H9 (cell line): ENCODE measurements at regions not wholly inside any gene's neighbourhood (a gene's known extent, or its start where the extent isn't known, plus 50 kb on each side); places are given as distances from the start of the nearest gene placed in this dataset.

Experiments used
- DNase-seq: peaks from one replicate; pipeline ENCODE4 v3.0.0-alpha.2; 2017
- H2AFZ ChIP-seq: one replicate; pipeline ENCODE4 v1.6.1; 2013; ENCODE audit warnings: mild to moderate bottlenecking, low read length, control low read depth, moderate library complexity
- H2AK5ac ChIP-seq: 2 replicates; pipeline ENCODE4 v1.6.1; 2013; ENCODE audit warnings: low read length, control low read depth, mixed read lengths; ENCODE audit not compliant: insufficient read length
- H2BK120ac ChIP-seq: one replicate; pipeline ENCODE4 v1.6.1; 2013; ENCODE audit warnings: low read depth, mild to moderate bottlenecking, low read length, control low read depth, inconsistent platforms; ENCODE audit not compliant: poor library complexity, severe bottlenecking
- H2BK12ac ChIP-seq: 2 replicates; pipeline ENCODE4 v1.6.1; 2013; ENCODE audit warnings: low read length, control low read depth, mixed read lengths, low read depth; ENCODE audit not compliant: insufficient read length
- H2BK15ac ChIP-seq: 2 replicates; pipeline ENCODE4 v1.6.1; 2013; ENCODE audit warnings: low read depth, low read length, control low read depth
- H2BK20ac ChIP-seq: one replicate; pipeline ENCODE4 v1.6.1; 2013; ENCODE audit warnings: low read depth, mild to moderate bottlenecking, low read length, control low read depth, inconsistent platforms; ENCODE audit not compliant: poor library complexity, severe bottlenecking
- H2BK5ac ChIP-seq: 2 replicates; pipeline ENCODE4 v1.6.1; 2013; ENCODE audit warnings: low read length, control low read depth, mixed read lengths; ENCODE audit not compliant: insufficient read length
- H3K14ac ChIP-seq: 2 replicates; pipeline ENCODE4 v1.6.1; 2013; ENCODE audit warnings: low read length, control low read depth; ENCODE audit not compliant: insufficient read depth
- H3K18ac ChIP-seq: 2 replicates; pipeline ENCODE4 v1.6.1; 2013; ENCODE audit warnings: low read depth, mild to moderate bottlenecking, mixed read lengths, low read length, control low read depth; ENCODE audit not compliant: insufficient read length
- H3K23ac ChIP-seq: 2 replicates; pipeline ENCODE4 v1.6.1; 2013; ENCODE audit warnings: low read length, control low read depth, mixed read lengths, low read depth; ENCODE audit not compliant: insufficient read length
- H3K23me2 ChIP-seq: 2 replicates; pipeline ENCODE4 v1.6.1; 2013; ENCODE audit warnings: low read depth, mild to moderate bottlenecking, mixed read lengths, low read length, control low read depth; ENCODE audit not compliant: insufficient read length, poor library complexity, severe bottlenecking
- H3K27ac ChIP-seq: 2 replicates; pipeline ENCODE4 v1.5.1; 2013; ENCODE audit warnings: low read length, control low read depth, mixed read lengths, low read depth; ENCODE audit not compliant: insufficient read length
- H3K27me3 ChIP-seq: 2 replicates; pipeline ENCODE4 v1.6.1; 2013; ENCODE audit warnings: low read length, control low read depth, inconsistent platforms; ENCODE audit not compliant: insufficient read depth
- H3K4ac ChIP-seq: 2 replicates; pipeline ENCODE4 v1.6.1; 2013; ENCODE audit warnings: low read depth, mild to moderate bottlenecking, control low read depth, inconsistent platforms, low read length, moderate library complexity
- H3K4me1 ChIP-seq: 2 replicates; pipeline ENCODE4 v1.6.1; 2013; ENCODE audit warnings: low read length, control low read depth, inconsistent platforms; ENCODE audit not compliant: insufficient read depth
- H3K4me2 ChIP-seq: 2 replicates; pipeline ENCODE4 v1.6.1; 2013; ENCODE audit warnings: low read length, control low read depth, mixed read lengths; ENCODE audit not compliant: insufficient read length, insufficient read depth
- H3K56ac ChIP-seq: 2 replicates; pipeline ENCODE4 v1.6.1; 2013; ENCODE audit warnings: low read depth, mild to moderate bottlenecking, mixed read lengths, low read length, control low read depth; ENCODE audit not compliant: insufficient read length
- H3K79me1 ChIP-seq: 2 replicates; pipeline ENCODE4 v1.6.1; 2013; ENCODE audit warnings: low read depth, mild to moderate bottlenecking, moderate library complexity, low read length, control low read depth, inconsistent platforms; ENCODE audit not compliant: insufficient read depth, poor library complexity, severe bottlenecking
- H3K79me2 ChIP-seq: 2 replicates; pipeline ENCODE4 v1.6.1; 2013; ENCODE audit warnings: low read length, control low read depth, inconsistent platforms; ENCODE audit not compliant: insufficient read depth
- H3K9ac ChIP-seq: 2 replicates; pipeline ENCODE4 v1.6.1; 2013; ENCODE audit warnings: low read length, control low read depth, mixed read lengths; ENCODE audit not compliant: insufficient read length; ENCODE audit errors: extremely low read depth
- H3K9me3 ChIP-seq: one replicate; pipeline ENCODE4 v1.6.1; 2013; ENCODE audit warnings: low read depth, low read length, inconsistent platforms; ENCODE audit not compliant: control insufficient read depth
- H3T11ph ChIP-seq: one replicate; pipeline ENCODE4 v1.6.1; 2013; ENCODE audit warnings: mild to moderate bottlenecking, low read length, control low read depth, inconsistent platforms
- H4K20me1 ChIP-seq: one replicate; pipeline ENCODE4 v1.6.1; 2013; ENCODE audit not compliant: control insufficient read depth, insufficient read length, insufficient read depth
- H4K5ac ChIP-seq: 2 replicates; pipeline ENCODE4 v1.6.1; 2013; ENCODE audit warnings: low read depth, mild to moderate bottlenecking, mixed read lengths, low read length, control low read depth; ENCODE audit not compliant: insufficient read length
- H4K8ac ChIP-seq: replicated peaks from 2 replicates; pipeline ENCODE4 v1.6.1; 2013; ENCODE audit warnings: low read length, control low read depth, mixed read lengths, low read depth; ENCODE audit not compliant: insufficient read length
- H4K91ac ChIP-seq: 2 replicates; pipeline ENCODE4 v1.6.1; 2013; ENCODE audit warnings: low read depth, mild to moderate bottlenecking, moderate library complexity, mixed read lengths, low read length, control low read depth; ENCODE audit not compliant: insufficient read length
- H3K27ac Mint-ChIP-seq, 3 experiments: 2 replicates in 2 of 3; 3 replicates in 1 of 3; pipeline ENCODE4 v1.8.0; 2020 to 2021; ENCODE audit warnings: mixed read lengths in 3 of 3, mild to moderate bottlenecking in 1 of 3, moderate library complexity in 1 of 3
- H3K27me3 Mint-ChIP-seq: 2 replicates; pipeline ENCODE4 v1.8.0; 2021; ENCODE audit warnings: low read depth, mild to moderate bottlenecking, moderate library complexity, mixed read lengths
- H3K36me3 Mint-ChIP-seq, 3 experiments: 2 replicates in 2 of 3; 3 replicates in 1 of 3; pipeline ENCODE4 v1.8.0; 2020 to 2021; ENCODE audit warnings: low read depth in 3 of 3, mixed read lengths in 3 of 3; ENCODE audit not compliant: insufficient read depth in 1 of 3
- H3K4me1 Mint-ChIP-seq, 2 experiments: 2 replicates each; pipeline ENCODE4 v1.8.0; 2020; ENCODE audit warnings: mixed read lengths in 2 of 2
- H3K4me3 Mint-ChIP-seq, 2 experiments: 2 replicates in 1 of 2; 3 replicates in 1 of 2; pipeline ENCODE4 v1.8.0; 2020 to 2021; ENCODE audit warnings: mild to moderate bottlenecking in 2 of 2, mixed read lengths in 2 of 2, moderate library complexity in 1 of 2
- H3K9me3 Mint-ChIP-seq, 2 experiments: 2 replicates in 1 of 2; 3 replicates in 1 of 2; pipeline ENCODE4 v1.8.0; 2020; ENCODE audit warnings: mild to moderate bottlenecking in 2 of 2, mixed read lengths in 2 of 2, moderate library complexity in 1 of 2
- TF ChIP-seq, protein P1 (sequence below): fragments of 200-600 bp; sonication (generic); conservative IDR thresholded peaks from 3 replicates; pipeline ENCODE4 v1.8.0; 2021; ENCODE audit warnings: antibody characterized with exemption, mild to moderate bottlenecking

DNA sequence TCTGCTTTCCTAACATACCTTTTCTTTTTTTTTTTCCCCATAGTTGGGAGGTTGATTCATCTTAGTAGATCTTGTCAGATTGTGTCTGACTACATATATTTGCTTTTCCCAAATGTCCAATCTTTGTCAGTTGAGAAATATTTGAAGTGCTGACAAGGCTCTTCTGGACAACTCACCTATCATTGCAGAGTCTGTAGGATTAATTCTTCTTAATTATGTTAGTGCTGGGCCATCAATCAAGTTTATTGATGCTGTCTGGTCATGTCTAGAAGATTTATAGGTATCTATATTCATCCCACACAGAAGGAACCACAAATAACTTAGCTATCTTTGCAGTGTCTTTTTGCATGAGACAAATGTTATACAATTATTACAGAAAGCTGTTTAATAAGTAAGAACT is 310.6 kb downstream of the ACTR3B start:
- Histone ChIP-seq H4K20me1 (no peaks in the 10 kb centered on the region), H2BK20ac (no peak overlapping the region), H3K27ac (no peak overlapping the region), H4K8ac (no peak overlapping the region), H3K4me1 (no peaks in the 10 kb centered on the region), H3K9me3 (no peaks in the 10 kb centered on the region), H3K4ac (no peak overlapping the region), H3T11ph (no peak overlapping the region), H3K18ac (no peak overlapping the region), H2BK5ac (no peak overlapping the region), H2AFZ (no peak overlapping the region), H4K91ac (no peak overlapping the region), H3K23me2 (no peaks in the 10 kb centered on the region), H3K23ac (no peak overlapping the region), H3K56ac (no peak overlapping the region), H3K79me2 (no peaks in the 10 kb centered on the region), H3K9ac (no peak overlapping the region), H2BK120ac (no peak overlapping the region), H3K27me3 (no peaks in the 10 kb centered on the region), H2BK12ac (no peak overlapping the region), H2AK5ac (no peak overlapping the region), H4K5ac (no peak overlapping the region), H2BK15ac (no peak overlapping the region), H3K4me2 (no peak overlapping the region), H3K14ac (no peak overlapping the region), H3K79me1 (no peaks in the 10 kb centered on the region)
- peaks cover 4 to 5% of the 10 kb centered on the region in 2 experiments for H3K4me1 Mint-ChIP-seq
- no peak overlapping the region for H3K27ac Mint-ChIP-seq
- TF ChIP-seq, protein P1, sequence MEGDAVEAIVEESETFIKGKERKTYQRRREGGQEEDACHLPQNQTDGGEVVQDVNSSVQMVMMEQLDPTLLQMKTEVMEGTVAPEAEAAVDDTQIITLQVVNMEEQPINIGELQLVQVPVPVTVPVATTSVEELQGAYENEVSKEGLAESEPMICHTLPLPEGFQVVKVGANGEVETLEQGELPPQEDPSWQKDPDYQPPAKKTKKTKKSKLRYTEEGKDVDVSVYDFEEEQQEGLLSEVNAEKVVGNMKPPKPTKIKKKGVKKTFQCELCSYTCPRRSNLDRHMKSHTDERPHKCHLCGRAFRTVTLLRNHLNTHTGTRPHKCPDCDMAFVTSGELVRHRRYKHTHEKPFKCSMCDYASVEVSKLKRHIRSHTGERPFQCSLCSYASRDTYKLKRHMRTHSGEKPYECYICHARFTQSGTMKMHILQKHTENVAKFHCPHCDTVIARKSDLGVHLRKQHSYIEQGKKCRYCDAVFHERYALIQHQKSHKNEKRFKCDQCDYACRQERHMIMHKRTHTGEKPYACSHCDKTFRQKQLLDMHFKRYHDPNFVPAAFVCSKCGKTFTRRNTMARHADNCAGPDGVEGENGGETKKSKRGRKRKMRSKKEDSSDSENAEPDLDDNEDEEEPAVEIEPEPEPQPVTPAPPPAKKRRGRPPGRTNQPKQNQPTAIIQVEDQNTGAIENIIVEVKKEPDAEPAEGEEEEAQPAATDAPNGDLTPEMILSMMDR, result no peak
- no peaks in the 10 kb centered on the region; the same call in 1 of the 2 replicates for H3K27me3 Mint-ChIP-seq
- DNase-seq, result no peak
- no peaks in the 10 kb centered on the region for H3K9me3 Mint-ChIP-seq
- no peaks in the 10 kb centered on the region; a peak in 1 of 7 replicates for H3K36me3 Mint-ChIP-seq
- H3K4me3 Mint-ChIP-seq, result no peak overlapping the region
